ENCODE measurements at regions not wholly inside any gene's neighbourhood (a gene's known extent, or its start where the extent isn't known, plus 50 kb on each side); places are given as distances from the start of the nearest gene placed in this dataset.

- no peak for FAIRE-seq
- intact Hi-C loops (cut with DNase I): no loop called here
- Histone ChIP-seq H3K9ac (ENCODE audit: low read length in 3 of 3) (no peak overlapping the region), H3K4me1 (ENCODE audit: control insufficient read depth in 2 of 3, insufficient read depth in 2 of 3, low read depth in 1 of 3, low read length in 3 of 3) (no peaks in the 10 kb centered on the region), H3K27ac (ENCODE audit: low read depth in 2 of 2, low read length in 2 of 2) (no peak overlapping the region), H3K9me3 (ENCODE audit: control insufficient read depth in 2 of 3, insufficient read depth in 1 of 3, low read length in 3 of 3) (no peaks in the 10 kb centered on the region), H3K4me3 (ENCODE audit: low read length in 3 of 3) (no peak overlapping the region), H3K36me3 (ENCODE audit: control insufficient read depth in 2 of 3, insufficient read depth in 3 of 3, low read length in 3 of 3) (no peaks in the 10 kb centered on the region), H3K27me3 (ENCODE audit: control insufficient read depth, insufficient read depth, low read length) (no peaks in the 10 kb centered on the region)
- TF ChIP-seq CTCF (IDR thresholded peaks at IDR 0.05; ENCODE audit: borderline replicate concordance, extremely low read depth, insufficient read depth): no peak
- no peak for DNase-seq
Measured at GRCh38 chr1:244144053-244144452, 93.0 kb downstream of the ZBTB18 start.

- no peak for FAIRE-seq
- no peaks in the 10 kb centered on the region for H3K27me3 ChIP-seq (ENCODE audit: control insufficient read depth, insufficient read depth, low read length)
- intact Hi-C loops (cut with DNase I): no loop called here
- H3K27ac ChIP-seq (ENCODE audit: low read depth in 2 of 2, low read length in 2 of 2): no peak overlapping the region
- H3K9ac ChIP-seq (ENCODE audit: low read length in 3 of 3): no peak overlapping the region
- H3K4me3 ChIP-seq (ENCODE audit: low read length in 3 of 3): no peak overlapping the region
- H3K36me3 ChIP-seq (ENCODE audit: control insufficient read depth in 2 of 3, insufficient read depth in 3 of 3, low read length in 3 of 3): no peaks in the 10 kb centered on the region
- peaks cover 0 to 2% (median 0%) of the 10 kb centered on the region in 3 donors for H3K4me1 ChIP-seq (ENCODE audit: control insufficient read depth in 2 of 3, insufficient read depth in 2 of 3, low read depth in 1 of 3, low read length in 3 of 3)
- DNase-seq: no peak
- no peak for TF ChIP-seq CTCF (IDR thresholded peaks at IDR 0.05; ENCODE audit: borderline replicate concordance, extremely low read depth, insufficient read depth)
- no peaks in the 10 kb centered on the region for H3K9me3 ChIP-seq (ENCODE audit: control insufficient read depth in 2 of 3, insufficient read depth in 1 of 3, low read length in 3 of 3)
Measured at GRCh38 chr1:244150071-244150470, 99.0 kb downstream of the ZBTB18 start.

GRCh38 chr1:244150665-244151064 is 99.6 kb downstream of the ZBTB18 start:
- Histone ChIP-seq H3K4me3 (ENCODE audit: low read length in 3 of 3) (no peak overlapping the region), H3K4me1 (ENCODE audit: control insufficient read depth in 2 of 3, insufficient read depth in 2 of 3, low read depth in 1 of 3, low read length in 3 of 3) (peaks cover 0 to 2% (median 0%) of the 10 kb centered on the region in 3 donors), H3K9ac (ENCODE audit: low read length in 3 of 3) (no peak overlapping the region), H3K27me3 (ENCODE audit: control insufficient read depth, insufficient read depth, low read length) (no peaks in the 10 kb centered on the region), H3K9me3 (ENCODE audit: control insufficient read depth in 2 of 3, insufficient read depth in 1 of 3, low read length in 3 of 3) (no peaks in the 10 kb centered on the region), H3K36me3 (ENCODE audit: control insufficient read depth in 2 of 3, insufficient read depth in 3 of 3, low read length in 3 of 3) (no peaks in the 10 kb centered on the region), H3K27ac (ENCODE audit: low read depth in 2 of 2, low read length in 2 of 2) (no peak overlapping the region)
- FAIRE-seq: no peak
- no peak for TF ChIP-seq CTCF (IDR thresholded peaks at IDR 0.05; ENCODE audit: borderline replicate concordance, extremely low read depth, insufficient read depth)
- no peak for DNase-seq
- intact Hi-C loops (cut with DNase I): no loop called here

GRCh38 chr1:244151537-244151936 is 100.5 kb downstream of the ZBTB18 start:
- Histone ChIP-seq H3K4me1 (ENCODE audit: control insufficient read depth in 2 of 3, insufficient read depth in 2 of 3, low read depth in 1 of 3, low read length in 3 of 3) (peaks cover 0 to 2% (median 0%) of the 10 kb centered on the region in 3 donors), H3K27ac (ENCODE audit: low read depth in 2 of 2, low read length in 2 of 2) (no peak overlapping the region), H3K27me3 (ENCODE audit: control insufficient read depth, insufficient read depth, low read length) (no peaks in the 10 kb centered on the region), H3K36me3 (ENCODE audit: control insufficient read depth in 2 of 3, insufficient read depth in 3 of 3, low read length in 3 of 3) (no peaks in the 10 kb centered on the region), H3K9ac (ENCODE audit: low read length in 3 of 3) (no peak overlapping the region), H3K4me3 (ENCODE audit: low read length in 3 of 3) (no peak overlapping the region), H3K9me3 (ENCODE audit: control insufficient read depth in 2 of 3, insufficient read depth in 1 of 3, low read length in 3 of 3) (no peaks in the 10 kb centered on the region)
- DNase-seq: no peak
- FAIRE-seq: no peak
- TF ChIP-seq CTCF (IDR thresholded peaks at IDR 0.05; ENCODE audit: borderline replicate concordance, extremely low read depth, insufficient read depth): no peak
- intact Hi-C loops (cut with DNase I): no loop called here

Data from kidney (tissue), 13 donors.